Retinal pigment epithelial cell (primary cell): ENCODE measurements at regions not wholly inside any gene's neighbourhood (a gene's known extent, or its start where the extent isn't known, plus 50 kb on each side); places are given as distances from the start of the nearest gene placed in this dataset.

Experiments used
- DNase-seq: peaks from one replicate; pipeline ENCODE4 v3.0.0-alpha.2; 2010; ENCODE audit warnings: low read depth
- H3K4me3 ChIP-seq: 2 replicates; pipeline ENCODE4 v1.5.1; 2011; ENCODE audit warnings: mild to moderate bottlenecking, low read length, control low read depth, moderate library complexity
- CTCF ChIP-seq: conservative IDR thresholded peaks from 2 replicates; pipeline ENCODE4 v1.5.1; 2011; ENCODE audit warnings: low read depth, low read length, control low read depth, inconsistent platforms

DNA sequence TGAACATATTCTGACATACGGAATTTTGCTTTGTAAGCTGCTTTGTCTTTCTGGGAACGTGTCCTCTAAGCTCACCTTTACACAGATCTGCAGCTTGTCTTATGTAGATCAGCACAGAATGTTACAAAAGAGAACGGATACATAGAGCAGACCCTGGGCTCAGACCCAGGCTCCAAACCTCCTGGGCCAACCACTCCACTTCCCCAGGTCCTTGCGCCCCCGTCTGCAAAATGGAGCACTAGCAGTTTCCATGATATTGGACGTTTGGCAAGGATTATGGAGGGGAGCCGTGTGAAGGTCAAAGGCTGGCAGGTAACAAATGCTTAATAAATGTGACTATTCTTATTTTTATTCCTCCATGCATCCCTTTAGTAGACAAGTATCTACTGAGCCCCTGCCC lies 358.4 kb downstream of the CTTN start:
- no peak for TF ChIP-seq CTCF
- no peak for DNase-seq
- H3K4me3 ChIP-seq = no peak overlapping the region

DNA sequence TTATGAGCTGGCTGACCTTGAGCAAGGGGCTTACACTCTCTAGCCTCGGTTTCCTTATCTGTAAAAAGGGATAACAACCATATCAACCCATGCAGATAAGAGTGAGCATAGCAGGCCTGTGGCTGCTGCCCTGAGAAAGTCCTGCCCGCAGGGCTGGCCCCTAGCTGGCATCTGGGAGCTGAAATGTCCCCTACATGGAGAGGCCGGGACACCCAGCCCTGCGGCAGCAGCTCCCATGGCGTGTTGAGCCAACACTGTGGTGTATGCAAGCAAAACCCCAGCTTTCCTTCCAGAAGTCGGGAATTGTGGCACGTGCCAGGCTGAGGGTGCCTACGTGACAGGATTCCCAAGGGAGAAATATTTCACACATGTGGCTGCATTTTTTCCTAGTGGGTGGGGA lies 358.9 kb downstream of the CTTN start:
- no peak for TF ChIP-seq CTCF
- DNase-seq = no peak
- H3K4me3 ChIP-seq = no peak overlapping the region

GRCh38 chr11:70758206-70758605 lies 359.9 kb downstream of the CTTN start:
- no peak for DNase-seq
- no peak for TF ChIP-seq CTCF
- H3K4me3 ChIP-seq = no peak overlapping the region

DNA sequence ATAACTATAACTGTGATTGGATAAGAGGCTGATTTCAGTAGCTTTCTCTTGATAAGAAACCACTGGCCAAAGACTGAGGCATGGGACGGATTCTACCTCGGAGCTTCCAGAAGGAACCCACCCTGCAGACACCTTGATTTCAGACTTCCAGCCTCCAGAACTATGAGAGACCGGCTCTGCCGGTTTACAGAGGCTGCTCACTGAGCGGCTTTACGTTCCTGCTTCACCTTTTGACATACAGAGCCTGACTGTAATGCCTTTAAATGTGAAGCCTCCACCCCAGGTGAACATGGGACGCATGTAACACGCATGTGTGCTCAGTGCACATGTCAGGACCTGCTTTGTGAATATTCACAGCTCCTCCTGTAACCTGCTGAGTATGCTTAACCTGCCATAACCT lies 361.5 kb downstream of the CTTN start:
- TF ChIP-seq CTCF = no peak
- no peak for DNase-seq
- no peak overlapping the region for H3K4me3 ChIP-seq

DNA sequence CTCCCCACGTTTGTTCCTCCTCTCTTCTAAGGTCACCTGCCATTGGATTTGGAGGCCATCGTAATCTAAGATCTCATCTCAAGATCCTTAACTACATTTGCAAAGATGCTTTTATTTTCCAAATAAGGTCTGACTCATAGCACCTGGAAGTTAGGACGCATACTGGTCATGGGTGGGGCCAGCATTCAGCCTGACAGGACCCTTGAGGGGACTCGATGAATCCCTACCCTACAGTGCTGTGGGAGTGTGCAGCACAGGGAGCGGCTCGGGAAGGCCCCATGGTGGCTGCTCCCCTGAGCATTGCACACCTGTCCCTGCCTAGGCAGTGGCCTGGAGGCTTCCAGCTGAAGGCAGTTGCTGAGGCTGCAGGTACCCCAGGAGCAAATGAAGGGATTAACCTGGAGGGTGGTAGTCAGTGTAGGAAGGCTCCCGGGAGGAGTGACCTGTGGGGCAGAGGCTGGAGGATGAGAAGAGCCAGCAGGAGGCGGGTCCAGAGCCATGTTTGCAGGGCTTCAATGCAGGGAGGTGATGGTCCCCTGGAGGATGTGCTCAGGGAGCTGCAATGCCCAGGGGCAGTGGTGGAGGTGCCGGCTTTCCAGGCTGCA lies 362.2 kb downstream of the CTTN start:
- no peak for DNase-seq
- H3K4me3 ChIP-seq = no peak overlapping the region
- TF ChIP-seq CTCF = no peak

DNA sequence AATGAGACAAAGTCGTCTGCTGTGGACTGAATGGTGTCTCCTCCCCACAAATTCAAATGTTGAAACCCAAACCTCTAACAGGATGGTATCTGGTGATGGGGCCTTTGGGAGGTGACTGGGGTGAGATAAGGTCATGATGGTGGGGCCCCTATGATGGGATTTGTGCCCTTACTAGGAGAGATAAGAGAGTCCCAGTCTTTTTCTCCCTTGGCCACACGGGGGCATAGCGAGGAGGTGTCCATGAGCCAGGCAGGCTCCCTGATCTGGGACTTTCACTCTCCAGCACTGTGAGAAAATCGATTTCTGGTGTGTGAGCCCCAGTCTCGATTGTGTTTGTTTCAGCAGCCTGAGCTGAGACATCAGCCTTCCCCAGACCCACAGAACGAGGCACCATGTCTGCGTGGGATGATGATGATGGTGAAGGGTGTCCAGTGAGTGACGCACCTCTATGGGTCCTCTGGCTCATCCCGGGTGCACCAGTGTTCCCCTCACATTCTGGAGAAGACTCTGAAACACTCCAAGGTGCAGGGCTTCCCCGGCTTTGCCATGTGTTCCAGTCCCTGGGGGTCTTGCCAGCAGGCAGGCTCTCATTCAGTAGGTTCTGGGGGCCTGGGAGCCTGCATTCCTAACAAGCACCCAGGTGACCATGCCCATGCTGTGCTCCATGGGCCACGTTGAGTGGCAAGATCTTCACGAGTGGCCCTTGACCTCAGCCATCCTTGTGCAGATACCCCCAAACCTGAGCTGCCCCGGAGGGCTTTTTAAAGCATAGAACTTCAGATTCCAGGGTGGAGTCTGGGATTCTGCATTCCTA lies 363.0 kb downstream of the CTTN start:
- no peak for TF ChIP-seq CTCF
- H3K4me3 ChIP-seq = no peak overlapping the region
- no peak for DNase-seq

- DNase-seq = no peak
- H3K4me3 ChIP-seq = no peak overlapping the region
- no peak for TF ChIP-seq CTCF
Observed at GRCh38 chr11:70761908-70762337, 363.6 kb downstream of the CTTN start.
